ENCODE measurements at regions not wholly inside any gene's neighbourhood (a gene's known extent, or its start where the extent isn't known, plus 50 kb on each side); places are given as distances from the start of the nearest gene placed in this dataset.
A peak's percentile ranks its signal among the peaks of the same experiment; 100 is the strongest.

- DNase-seq (ENCODE audit: low read depth): no peak
- peak; percentile 11 for TF ChIP-seq CTCF (IDR thresholded peaks at IDR 0.05; ENCODE audit: control insufficient read depth, insufficient read depth, low read depth, low read length, missing control alignments)
- no peak overlapping the region for H3K4me3 ChIP-seq (ENCODE audit: control insufficient read depth, low read depth, low read length)
Observed at GRCh38 chr5:67350185-67350584, 153.6 kb upstream of the CD180 start.

- DNase-seq (ENCODE audit: low read depth): no peak
- H3K4me3 ChIP-seq (ENCODE audit: control insufficient read depth, low read depth, low read length): no peak overlapping the region
- no peak for TF ChIP-seq CTCF (IDR thresholded peaks at IDR 0.05; ENCODE audit: control insufficient read depth, insufficient read depth, low read depth, low read length, missing control alignments)
Observed at GRCh38 chr5:67347821-67348220, 151.2 kb upstream of the CD180 start.

GRCh38 chr5:67346611-67347010 lies 150.0 kb upstream of the CD180 start:
- H3K4me3 ChIP-seq (ENCODE audit: control insufficient read depth, low read depth, low read length): no peak overlapping the region
- DNase-seq (ENCODE audit: low read depth): no peak
- TF ChIP-seq CTCF (IDR thresholded peaks at IDR 0.05; ENCODE audit: control insufficient read depth, insufficient read depth, low read depth, low read length, missing control alignments): no peak

GRCh38 chr5:67344870-67345269 lies 148.3 kb upstream of the CD180 start:
- DNase-seq (ENCODE audit: low read depth): no peak
- H3K4me3 ChIP-seq (ENCODE audit: control insufficient read depth, low read depth, low read length): no peak overlapping the region
- no peak for TF ChIP-seq CTCF (IDR thresholded peaks at IDR 0.05; ENCODE audit: control insufficient read depth, insufficient read depth, low read depth, low read length, missing control alignments)

GRCh38 chr5:67343835-67344234 lies 147.2 kb upstream of the CD180 start:
- DNase-seq (ENCODE audit: low read depth): no peak
- TF ChIP-seq CTCF (IDR thresholded peaks at IDR 0.05; ENCODE audit: control insufficient read depth, insufficient read depth, low read depth, low read length, missing control alignments): no peak
- H3K4me3 ChIP-seq (ENCODE audit: control insufficient read depth, low read depth, low read length): no peak overlapping the region

- no peak for TF ChIP-seq CTCF (IDR thresholded peaks at IDR 0.05; ENCODE audit: control insufficient read depth, insufficient read depth, low read depth, low read length, missing control alignments)
- DNase-seq (ENCODE audit: low read depth): no peak
- no peak overlapping the region for H3K4me3 ChIP-seq (ENCODE audit: control insufficient read depth, low read depth, low read length)
Observed at GRCh38 chr5:67341478-67341877, 144.9 kb upstream of the CD180 start.

- DNase-seq (ENCODE audit: low read depth): no peak
- H3K4me3 ChIP-seq (ENCODE audit: control insufficient read depth, low read depth, low read length): no peak overlapping the region
- no peak for TF ChIP-seq CTCF (IDR thresholded peaks at IDR 0.05; ENCODE audit: control insufficient read depth, insufficient read depth, low read depth, low read length, missing control alignments)
Observed at GRCh38 chr5:67339219-67339767, 142.7 kb upstream of the CD180 start.

Measured in AG09309 (cell line).